DMS79 (cell line): ENCODE measurements at regions not wholly inside any gene's neighbourhood (a gene's known extent, or its start where the extent isn't known, plus 50 kb on each side); places are given as distances from the start of the nearest gene placed in this dataset.
"Not testable (repeated sequence)": the region's sequence is repeated elsewhere in the genome, so short reads cannot be mapped to it uniquely, and the experiment has no call there.

Source experiments
- DNase-seq: peaks from one replicate; lab custom pipeline; 2025; lab: John Stamatoyannopoulos, UW

DNA sequence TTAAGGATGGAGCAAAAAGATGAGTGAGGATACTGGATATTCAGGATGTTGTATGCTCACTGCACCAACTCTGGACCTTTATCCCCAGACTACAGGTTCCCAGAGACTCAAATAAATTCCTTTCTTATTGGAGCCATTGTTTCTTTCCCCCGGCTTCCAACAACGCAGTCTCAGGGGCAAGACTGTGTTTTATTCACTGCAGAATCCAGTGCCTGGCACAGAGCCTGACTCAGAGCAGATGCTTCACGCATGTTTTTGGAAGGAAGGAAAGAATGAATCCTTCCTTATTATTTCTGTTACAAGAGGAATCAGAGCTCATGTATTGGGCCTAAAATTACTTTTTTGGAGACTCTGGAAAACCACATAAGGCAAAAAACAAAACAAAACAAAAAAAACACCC lies 96.0 kb upstream of the VGLL4 start:
- no peak for DNase-seq

DNA sequence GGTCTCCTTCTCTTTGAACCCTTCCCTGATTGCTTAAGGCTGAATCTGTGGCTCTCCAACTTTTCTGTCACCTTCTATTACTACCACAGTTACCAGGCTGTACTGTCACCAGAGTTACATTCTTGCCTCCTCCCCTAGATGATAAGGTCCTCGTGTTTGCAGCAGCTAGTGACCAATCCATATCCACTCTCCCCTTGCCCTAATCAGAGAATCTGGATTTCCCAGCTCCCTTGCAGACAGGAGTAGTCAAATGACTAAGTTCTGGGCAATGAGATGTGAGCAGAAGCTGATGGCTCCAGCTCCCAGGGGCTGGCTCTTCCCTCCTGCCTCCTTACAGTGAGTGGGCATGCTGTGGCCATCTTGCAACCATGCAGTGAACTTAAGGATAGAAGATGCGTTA lies 95.4 kb upstream of the VGLL4 start:
- DNase-seq, result no peak

DNA sequence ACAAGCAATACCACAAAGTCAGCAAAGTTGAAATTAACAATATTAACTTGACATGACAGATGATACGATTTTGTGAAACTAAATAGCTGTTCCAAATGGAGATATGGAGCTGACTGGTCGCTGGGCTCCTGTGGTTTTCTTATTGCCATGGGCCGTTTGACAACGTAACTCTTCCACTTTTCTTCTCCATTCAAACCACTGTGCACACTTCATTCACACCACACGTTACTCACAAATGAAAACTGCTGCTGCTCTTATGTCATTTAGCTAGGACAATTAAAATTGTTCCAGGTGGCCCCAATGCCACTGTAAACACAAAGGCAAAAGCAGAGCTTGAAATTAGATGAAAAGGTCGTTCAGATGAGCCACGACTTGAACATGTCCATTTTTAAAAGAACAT lies 94.0 kb upstream of the VGLL4 start:
- no peak for DNase-seq

DNA sequence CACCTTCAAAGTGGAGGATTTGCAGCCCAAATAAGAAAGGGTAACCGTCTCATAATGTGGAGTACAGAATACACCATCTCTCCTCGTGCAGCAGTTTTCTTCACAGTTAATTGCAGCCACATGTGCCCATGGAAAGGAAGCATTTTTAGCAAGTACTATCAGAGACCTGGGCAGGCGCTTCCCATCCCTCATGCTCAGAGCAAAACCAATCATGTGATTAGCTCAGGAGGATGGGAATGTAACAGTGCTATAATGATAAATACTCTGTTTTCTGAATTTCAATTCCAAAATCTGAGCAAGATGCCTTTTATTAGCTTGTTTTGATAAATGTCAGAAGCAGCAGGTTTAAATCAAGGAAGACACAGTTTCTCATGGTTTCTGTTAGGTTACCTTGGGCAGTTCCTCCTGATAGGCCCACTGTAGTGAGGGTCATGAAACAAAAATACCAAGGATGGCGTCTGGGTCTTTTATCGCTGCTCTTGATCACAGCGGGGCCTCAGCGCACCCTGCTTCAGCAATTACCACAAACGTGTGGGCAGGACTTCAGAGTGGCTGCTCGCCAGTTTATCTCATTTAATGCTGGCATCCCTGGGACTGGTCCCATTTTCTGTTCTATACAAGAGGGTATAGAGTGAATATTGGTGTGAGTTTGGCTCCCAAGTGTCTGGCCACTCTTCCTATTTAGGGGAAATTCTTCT lies 92.6 kb upstream of the VGLL4 start:
- DNase-seq, result no peak

DNA sequence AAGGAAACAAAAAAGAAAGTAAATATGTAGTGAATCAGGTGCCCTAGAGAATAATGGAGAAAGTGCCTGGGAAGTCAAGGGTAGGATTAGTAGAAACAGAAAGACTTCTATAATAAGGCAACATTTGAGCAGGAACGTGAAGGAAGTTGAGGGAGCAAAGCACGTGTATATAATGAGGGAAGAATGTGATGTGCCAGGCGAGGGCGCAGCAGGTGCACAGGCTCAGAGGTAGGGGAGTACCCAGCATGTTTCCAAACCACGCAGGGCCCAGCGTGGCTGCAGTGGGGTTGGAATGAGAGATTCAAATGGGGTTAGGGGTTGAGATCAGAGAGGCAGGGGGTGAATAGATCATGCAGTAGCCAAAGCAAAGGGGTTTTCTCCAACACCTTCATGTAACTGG lies 91.9 kb upstream of the VGLL4 start:
- DNase-seq, result no peak

DNA sequence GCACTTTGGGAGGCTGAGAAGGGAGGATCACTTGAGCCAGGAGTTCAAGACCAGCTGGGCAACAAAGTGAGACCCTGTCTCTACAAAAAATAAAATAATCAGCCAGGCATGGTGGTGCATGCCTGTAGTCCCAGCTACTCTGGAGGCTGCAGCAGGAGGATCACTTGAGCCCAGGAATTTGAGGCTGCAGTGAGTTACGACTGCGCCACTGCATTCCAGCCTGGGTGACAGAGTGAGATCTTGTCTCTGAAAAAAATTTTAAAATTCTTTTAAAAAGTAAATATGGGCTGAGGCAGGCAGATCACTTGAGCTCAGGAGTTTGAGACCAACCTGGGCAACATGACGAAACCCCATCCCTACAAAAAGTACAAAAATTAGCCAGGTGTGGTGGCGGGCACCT lies 91.4 kb upstream of the VGLL4 start:
- DNase-seq, result not testable (repeated sequence)

DNA sequence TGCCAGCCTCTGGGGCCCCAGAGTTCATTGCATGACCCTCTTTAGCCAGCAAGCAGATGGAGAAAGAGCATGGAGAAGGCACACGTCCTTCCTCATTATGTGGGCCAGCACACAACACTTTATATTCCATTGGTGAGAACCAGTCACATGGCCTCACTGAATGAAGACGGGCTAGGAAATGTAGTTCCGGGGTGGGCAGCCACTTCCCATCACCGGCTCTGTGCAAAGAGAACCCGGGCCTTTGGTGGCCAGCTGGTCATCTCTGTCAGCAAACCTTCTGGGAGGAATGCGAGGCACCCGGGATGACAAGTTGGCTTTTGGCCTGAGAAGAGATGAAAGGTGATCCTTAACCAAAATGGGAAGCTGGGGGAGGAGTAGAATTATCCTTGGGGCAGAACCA lies 90.2 kb upstream of the VGLL4 start:
- DNase-seq, result no peak

DNA sequence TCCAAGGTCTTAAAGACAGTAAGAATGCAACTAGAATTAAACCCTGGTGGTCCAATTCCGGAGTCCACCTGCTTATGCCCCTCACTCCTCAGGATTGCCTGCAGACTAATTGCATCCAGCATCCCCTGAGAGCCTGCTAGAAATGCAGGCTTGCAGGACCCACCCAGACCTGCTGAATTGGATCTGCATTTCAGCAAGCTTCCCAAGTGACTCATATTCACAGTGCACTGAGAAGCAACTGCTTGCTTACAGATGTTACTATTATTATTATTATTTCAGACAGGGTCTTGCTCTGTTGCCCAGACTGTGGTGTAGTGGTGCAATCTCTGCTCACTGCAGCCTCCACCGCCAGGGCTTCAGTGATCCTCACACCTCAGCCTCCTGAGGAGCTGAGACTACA lies 83.5 kb upstream of the VGLL4 start:
- no peak for DNase-seq

DNA sequence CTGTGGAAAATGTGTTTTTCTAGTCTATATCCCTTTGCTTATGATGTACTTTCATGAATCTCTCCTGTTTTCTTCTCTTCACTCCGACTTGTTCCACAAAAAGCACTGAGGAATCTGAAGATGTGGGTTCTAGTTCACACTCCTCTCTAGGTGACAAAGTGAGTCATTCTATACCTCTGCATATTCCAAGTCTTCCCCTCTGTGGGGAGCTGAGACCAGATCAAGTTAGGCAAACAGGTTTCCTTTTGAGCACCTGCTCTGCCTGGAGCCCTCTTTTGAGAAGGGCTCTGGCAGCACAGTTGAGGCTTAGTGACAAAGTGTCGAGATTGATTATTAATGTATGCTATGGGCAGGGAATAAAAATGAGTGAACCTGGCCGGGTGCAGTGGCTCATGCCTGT lies 82.4 kb upstream of the VGLL4 start:
- DNase-seq, result no peak

DNA sequence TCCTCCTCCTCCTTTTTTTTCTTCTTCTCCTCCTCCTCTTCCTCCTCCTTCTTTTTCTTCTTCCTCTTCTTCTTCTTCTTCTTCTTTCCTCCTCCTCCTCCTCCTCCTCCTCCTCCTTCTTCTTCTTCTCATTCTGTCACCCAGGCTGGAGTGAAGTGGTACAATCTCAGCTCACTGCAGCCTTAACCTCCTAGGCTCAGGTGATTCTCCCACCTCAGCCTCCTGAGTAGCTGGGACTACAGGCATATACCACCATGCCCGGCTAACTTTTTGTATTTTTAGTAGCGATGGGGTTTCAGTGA lies 81.6 kb upstream of the VGLL4 start:
- not testable (repeated sequence) for DNase-seq

DNA sequence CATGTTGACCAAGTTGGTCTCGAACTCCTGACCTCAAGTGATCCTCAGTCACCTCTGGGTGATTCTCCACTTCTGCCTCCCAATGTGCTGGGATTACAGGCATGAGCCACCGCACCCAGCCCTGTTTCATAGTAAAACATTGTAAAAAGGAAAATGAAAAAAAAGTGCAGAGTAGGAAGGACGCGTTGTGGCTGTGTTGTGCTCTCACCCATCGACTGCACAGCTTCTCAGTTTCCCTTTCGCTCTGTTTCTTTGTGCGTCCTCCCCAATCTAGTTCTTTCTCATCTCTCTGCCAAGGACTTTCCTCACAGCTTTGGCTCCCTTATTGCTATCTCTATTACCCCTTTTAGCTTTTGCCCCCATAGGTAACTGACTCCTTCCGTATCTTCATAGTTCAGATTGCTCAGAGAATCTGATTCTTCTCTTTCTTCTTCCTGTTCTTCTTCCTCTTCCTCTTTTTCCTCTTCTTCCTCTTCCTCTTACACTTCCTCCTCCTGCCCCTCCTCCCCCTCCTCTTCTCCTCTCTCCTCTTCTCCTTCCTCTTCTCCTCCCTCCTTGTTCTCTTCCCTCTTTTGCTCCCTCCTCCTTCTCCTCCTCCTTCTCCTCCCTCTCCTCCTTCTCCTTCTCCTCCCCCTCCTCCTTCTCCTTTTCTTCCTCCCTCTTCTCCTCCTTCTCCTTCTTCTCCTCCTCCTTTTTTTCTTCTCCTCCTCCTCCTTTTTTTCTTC lies 81.1 kb upstream of the VGLL4 start:
- no peak for DNase-seq

DNA sequence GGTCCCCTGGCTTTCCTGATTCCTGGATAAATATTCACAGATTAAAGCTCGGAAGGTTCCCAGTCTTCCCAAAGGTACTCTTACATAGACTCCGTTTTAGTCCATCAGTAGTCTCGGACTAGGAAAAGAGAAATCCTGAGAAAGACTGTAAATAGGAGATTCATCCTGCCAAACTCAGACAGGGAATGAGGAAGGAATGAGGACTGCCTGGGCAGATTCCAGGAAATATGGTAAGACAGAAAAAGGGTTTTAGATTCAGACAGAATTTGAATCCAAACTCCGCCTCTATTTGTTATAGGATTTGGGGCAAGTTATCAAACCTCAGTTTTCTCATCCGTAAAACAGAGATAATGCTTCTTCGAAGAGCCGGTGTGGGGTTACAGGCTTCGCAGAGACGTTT lies 77.8 kb upstream of the VGLL4 start:
- no peak for DNase-seq

DNA sequence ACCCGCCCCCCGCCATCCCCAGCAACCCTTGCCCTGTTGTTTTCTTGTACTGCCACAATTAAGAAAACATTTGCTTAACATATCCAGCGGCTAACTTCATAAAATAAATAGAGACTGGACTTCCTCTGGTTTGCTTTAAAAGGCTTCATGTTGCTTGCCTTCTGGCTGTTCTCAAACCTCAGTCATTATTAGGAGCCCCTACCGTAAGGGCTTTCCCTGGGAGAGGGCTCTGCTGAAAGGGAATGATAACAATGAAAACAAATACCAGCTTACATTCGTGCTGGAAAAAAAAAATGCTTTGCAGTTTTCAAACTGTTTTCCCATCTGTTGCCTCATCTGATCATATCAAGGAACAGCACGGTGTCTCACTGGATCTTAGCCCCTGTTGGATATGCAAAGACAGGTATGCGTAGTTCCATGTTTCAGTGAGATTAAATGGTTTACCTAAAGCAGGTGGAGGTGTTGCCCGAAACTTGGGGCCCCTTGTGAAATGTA lies 77.2 kb upstream of the VGLL4 start:
- no peak for DNase-seq

DNA sequence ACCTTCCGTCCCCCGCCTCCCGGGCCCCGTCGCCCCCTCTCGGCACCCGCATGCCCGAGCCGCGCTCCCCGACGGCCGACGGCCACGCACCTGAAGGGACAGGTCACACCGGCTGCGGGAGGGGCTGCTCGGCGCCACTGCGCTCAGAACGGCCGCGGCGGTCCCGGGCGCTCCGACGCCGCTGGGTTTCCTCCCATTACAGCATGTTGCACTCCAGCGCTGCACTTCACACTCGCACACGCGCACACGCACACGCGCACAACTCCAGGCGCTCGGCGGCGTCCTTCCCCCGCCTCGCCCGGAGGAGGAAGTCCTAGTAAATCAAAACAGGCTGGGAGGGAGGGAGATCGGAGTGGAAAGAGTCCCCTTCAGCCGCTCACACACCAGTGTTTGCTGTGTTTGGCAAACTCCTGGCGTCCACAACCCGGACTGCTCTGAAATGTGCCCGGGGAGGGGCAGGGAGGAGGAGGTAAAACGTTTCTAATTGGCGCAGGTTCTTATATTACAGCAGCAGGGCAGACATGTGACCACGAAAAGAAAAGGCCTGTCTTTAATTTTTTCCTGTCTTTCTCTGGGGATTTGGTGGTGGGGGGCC lies 76.7 kb upstream of the VGLL4 start:
- DNase-seq, result peak; percentile 55

DNA sequence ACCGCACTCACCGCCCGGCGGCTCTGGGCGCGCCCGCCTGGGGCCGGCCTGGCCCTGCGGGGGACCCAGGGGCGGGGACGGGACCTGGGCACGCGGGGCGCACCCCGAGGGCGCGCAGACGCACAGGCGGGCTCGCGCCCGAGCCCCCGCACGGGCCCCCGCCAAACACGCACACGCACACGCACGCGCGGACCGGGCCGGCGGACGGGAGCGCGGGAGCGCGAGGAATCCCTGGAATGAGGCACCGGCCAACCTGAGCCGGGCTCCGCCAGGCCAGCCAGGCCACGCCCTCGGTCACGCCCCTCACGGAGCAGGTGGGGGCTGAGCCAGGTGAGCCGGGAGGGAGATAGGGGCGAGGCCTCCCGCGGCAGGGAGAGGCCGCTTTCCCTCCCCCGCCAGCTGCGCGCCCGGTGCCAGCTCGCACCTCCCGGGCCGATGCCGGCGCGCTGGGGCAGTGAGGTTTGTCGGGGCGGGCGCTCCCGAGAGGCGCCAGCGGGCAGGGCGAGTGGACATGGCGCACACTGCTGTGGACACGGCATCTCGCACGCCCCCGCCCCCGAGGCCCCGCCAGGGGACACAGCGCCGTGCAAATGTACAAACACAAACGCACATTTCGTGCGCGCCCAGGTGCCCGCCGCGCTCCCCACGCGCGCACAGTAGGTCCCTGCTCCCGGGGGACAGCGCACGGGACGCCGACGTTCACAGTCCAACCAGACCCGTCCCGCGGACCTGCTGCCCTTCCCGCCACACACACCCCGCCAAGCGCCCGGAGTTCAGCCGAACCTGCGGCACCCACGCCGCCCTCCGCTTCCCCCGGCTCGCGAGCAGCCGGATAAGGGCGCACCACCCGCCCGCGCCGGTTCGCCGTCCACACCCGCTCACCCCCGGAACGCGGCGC lies 75.9 kb upstream of the VGLL4 start:
- peak; percentile 38 for DNase-seq

DNA sequence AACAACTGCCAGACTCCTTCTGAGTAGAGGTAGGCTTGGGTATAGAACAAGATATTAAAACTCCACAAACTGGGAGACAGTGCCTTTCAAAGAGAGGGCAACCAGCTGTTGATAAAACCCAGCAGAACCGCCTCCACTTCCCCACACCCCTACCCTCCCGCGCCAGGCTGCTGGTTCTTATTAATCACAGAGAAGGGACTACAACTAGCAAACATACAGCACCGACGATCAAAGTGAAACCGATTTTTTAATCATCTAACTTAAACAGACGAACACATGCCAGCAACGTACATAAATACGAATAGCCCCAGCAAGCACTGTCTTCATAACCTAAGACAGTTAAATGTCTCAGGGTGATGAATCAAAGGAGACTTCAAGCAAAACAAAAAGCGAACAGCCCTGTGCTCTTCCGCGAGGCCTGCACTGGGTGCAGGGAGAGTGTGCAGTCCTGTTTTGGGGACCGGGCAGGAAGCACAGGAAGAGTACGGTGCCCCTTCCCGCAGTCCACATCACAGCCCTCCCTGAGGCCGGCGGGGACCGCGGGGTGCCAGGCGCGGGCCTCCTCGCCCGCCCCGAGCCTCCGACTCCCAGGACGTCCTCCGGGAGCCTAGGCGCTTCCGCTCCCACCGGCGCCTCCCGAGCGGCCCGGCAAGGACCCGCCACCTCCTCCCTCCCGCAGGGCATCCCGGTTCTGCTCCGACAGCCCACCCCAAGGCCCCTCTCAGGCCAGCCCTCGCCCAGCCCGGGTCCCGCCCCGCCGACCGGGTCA lies 75.1 kb upstream of the VGLL4 start:
- DNase-seq, result no peak

DNA sequence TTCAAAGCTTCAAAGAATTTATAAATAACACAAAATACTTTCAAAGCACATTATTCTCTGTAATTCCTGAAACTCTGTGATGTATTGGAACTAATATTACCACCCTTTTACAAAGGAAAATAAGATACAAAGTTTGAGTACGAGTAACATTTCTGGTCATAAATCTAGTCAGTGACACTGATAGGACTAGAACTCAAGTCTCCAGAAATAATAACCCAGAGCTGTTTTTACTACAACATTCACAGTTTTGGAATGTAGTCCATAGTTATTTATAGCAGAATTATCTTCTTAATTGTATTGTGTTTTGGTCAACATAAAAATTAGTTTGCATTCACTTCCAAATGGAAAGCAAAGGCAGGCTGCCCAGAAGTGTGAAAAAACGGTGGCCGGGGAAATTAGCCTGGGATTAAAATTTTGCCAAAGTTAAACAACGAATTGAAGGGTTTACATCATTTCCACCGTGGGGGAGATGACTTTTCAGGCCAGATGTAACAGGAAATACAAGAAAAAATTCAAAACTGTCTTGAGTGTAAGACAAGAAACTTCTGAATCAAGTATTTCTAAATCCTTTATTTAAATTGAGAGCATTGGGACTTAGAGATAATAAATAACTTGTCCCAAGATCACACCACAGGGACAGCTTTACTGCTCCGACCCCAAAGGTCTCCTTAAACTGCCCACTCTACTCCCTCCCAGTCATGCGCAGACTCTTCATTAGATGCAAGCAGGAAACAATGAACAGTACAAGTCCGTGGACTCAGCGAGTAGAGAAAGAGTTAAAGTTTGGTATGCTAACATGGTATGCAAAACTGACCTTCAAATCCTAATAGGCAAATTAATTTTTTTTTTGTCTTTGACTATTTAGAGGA lies 74.3 kb upstream of the VGLL4 start:
- no peak for DNase-seq

DNA sequence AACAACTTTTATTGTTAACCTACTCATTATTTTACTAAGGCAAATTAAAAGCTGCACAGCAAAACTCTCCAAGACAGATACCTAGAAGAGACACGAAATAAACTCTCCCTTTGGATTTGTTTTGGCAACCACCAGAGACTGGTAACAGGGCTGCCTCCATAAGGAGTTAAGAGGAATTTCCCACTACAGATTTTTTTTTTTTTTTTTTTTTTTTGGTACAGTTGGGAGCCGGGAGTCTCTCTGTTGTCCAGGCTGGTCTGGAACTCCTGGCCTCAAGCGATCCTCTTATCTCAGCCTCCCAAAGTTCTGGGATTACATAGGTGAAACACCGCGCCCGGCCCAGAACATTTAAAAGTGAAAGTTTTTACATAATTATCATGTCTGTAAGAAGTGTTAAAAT lies 73.6 kb upstream of the VGLL4 start:
- no peak for DNase-seq

DNA sequence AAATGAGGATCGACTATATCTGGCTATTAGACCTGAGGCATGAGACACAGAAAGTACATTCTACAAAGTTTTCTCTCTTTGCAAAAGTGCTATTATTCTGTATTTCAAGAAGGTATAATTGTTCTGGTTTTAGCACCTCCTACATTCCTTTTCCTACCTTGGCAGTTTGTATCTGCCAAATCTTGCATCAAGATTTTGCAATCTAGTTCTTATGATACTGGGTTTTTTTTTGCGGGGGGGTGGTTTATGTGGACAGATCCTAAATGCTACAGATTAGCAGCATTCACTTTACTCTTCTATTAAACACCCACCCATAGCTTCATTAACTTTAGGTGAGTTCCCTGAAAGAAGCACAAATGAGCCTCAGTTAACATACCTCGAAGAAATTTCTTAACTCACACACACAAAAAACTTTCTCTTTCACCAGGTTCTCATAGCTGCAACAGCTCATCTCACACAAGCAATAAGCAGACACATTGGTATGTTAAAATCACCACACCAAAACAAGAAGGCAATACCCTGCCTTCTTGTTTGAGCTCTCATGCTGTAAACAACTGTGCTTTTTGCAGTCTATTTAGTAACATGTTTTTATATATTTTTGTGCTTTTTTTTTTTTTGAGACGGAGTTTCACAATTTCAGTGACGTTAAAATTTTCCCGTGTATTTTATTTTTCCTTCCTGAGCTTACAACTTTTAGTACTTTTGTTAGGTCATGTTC lies 73.0 kb upstream of the VGLL4 start:
- DNase-seq, result no peak

DNA sequence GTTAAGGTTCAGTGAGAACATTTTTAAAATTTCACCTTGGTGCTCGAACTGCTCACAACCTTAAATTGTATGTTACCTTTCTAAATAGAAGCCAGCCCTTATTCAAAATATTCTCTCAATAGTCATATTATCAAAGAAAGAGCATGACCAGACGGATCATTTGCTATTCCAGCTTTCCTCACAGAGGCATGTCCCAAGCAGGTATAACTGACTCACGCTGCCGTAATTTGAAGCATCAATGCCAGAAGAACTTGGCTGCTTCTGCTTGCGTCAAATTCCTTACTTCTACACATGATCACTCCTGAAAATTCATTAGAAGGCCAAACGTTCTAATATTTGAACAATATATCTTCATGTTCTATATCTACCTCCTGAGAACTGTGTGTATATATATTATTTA lies 69.5 kb upstream of the VGLL4 start:
- DNase-seq, result no peak
